ENCODE measurements at regions not wholly inside any gene's neighbourhood (a gene's known extent, or its start where the extent isn't known, plus 50 kb on each side); places are given as distances from the start of the nearest gene placed in this dataset.

DNA sequence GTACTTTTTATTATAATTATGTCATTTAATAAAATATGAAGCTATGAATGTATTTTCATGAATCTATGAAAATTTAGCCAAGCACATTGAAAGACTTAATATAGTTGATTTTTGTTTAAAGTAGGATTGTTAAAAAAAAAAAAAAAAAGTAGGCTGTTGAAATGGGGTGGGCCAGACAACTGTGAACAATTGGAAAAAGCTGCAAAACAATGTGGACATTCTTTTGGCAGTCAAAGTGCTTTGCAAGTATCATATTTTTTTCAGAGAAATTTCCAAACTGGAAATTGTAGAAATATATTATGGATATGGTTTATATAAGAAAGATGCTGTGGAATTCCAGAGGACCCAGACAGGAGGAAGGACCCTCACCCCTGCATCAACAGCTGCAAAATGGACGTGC, 82.1 kb downstream of the ETAA1 start:
- TF ChIP-seq, protein P1, sequence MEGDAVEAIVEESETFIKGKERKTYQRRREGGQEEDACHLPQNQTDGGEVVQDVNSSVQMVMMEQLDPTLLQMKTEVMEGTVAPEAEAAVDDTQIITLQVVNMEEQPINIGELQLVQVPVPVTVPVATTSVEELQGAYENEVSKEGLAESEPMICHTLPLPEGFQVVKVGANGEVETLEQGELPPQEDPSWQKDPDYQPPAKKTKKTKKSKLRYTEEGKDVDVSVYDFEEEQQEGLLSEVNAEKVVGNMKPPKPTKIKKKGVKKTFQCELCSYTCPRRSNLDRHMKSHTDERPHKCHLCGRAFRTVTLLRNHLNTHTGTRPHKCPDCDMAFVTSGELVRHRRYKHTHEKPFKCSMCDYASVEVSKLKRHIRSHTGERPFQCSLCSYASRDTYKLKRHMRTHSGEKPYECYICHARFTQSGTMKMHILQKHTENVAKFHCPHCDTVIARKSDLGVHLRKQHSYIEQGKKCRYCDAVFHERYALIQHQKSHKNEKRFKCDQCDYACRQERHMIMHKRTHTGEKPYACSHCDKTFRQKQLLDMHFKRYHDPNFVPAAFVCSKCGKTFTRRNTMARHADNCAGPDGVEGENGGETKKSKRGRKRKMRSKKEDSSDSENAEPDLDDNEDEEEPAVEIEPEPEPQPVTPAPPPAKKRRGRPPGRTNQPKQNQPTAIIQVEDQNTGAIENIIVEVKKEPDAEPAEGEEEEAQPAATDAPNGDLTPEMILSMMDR (IDR thresholded peaks at IDR 0.05 in 2 of 3, conservative IDR thresholded peaks at IDR 0.05 in 1 of 3; ENCODE audit: control insufficient read depth in 2 of 3, extremely low read depth in 1 of 3, insufficient read depth in 1 of 3, low read depth in 3 of 3, low read length in 3 of 3): no peak
- TF ChIP-seq SUZ12 (IDR thresholded peaks at IDR 0.05; ENCODE audit: unreplicated experiment) (no peak), SMAD1 (IDR thresholded peaks at IDR 0.05; ENCODE audit: low read depth, partially characterized antibody) (no peak), RAD21 (IDR thresholded peaks at IDR 0.05; ENCODE audit: insufficient read depth, low read depth, low read length) (no peak), ZSCAN29 (IDR thresholded peaks at IDR 0.05) (no peak), MYC (IDR thresholded peaks at IDR 0.05; ENCODE audit: insufficient read depth, insufficient read length, insufficient replicate concordance, low read length, severe bottlenecking) (no peak), HDGF (IDR thresholded peaks at IDR 0.05) (no peak), CREB1 (IDR thresholded peaks at IDR 0.05; ENCODE audit: low read depth) (no peak), ZNF274 (IDR thresholded peaks at IDR 0.05; ENCODE audit: insufficient read depth, insufficient read length) (no peak), EGR1 (IDR thresholded peaks at IDR 0.05; ENCODE audit: borderline replicate concordance in 1 of 2, low read depth in 2 of 2, low read length in 2 of 2) (no peak)
- TF ChIP-seq, protein P2, sequence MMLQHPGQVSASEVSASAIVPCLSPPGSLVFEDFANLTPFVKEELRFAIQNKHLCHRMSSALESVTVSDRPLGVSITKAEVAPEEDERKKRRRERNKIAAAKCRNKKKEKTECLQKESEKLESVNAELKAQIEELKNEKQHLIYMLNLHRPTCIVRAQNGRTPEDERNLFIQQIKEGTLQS (IDR thresholded peaks at IDR 0.05; ENCODE audit: borderline replicate concordance, extremely low read depth, low read depth, low read length): no peak
- TF ChIP-seq, protein P3, sequence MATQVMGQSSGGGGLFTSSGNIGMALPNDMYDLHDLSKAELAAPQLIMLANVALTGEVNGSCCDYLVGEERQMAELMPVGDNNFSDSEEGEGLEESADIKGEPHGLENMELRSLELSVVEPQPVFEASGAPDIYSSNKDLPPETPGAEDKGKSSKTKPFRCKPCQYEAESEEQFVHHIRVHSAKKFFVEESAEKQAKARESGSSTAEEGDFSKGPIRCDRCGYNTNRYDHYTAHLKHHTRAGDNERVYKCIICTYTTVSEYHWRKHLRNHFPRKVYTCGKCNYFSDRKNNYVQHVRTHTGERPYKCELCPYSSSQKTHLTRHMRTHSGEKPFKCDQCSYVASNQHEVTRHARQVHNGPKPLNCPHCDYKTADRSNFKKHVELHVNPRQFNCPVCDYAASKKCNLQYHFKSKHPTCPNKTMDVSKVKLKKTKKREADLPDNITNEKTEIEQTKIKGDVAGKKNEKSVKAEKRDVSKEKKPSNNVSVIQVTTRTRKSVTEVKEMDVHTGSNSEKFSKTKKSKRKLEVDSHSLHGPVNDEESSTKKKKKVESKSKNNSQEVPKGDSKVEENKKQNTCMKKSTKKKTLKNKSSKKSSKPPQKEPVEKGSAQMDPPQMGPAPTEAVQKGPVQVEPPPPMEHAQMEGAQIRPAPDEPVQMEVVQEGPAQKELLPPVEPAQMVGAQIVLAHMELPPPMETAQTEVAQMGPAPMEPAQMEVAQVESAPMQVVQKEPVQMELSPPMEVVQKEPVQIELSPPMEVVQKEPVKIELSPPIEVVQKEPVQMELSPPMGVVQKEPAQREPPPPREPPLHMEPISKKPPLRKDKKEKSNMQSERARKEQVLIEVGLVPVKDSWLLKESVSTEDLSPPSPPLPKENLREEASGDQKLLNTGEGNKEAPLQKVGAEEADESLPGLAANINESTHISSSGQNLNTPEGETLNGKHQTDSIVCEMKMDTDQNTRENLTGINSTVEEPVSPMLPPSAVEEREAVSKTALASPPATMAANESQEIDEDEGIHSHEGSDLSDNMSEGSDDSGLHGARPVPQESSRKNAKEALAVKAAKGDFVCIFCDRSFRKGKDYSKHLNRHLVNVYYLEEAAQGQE (IDR thresholded peaks at IDR 0.05; ENCODE audit: low read depth, low read length): no peak
- TF ChIP-seq, protein P4, sequence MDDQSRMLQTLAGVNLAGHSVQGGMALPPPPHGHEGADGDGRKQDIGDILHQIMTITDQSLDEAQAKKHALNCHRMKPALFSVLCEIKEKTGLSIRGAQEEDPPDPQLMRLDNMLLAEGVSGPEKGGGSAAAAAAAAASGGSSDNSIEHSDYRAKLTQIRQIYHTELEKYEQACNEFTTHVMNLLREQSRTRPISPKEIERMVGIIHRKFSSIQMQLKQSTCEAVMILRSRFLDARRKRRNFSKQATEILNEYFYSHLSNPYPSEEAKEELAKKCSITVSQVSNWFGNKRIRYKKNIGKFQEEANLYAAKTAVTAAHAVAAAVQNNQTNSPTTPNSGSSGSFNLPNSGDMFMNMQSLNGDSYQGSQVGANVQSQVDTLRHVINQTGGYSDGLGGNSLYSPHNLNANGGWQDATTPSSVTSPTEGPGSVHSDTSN (IDR thresholded peaks at IDR 0.05; ENCODE audit: insufficient replicate concordance, low read depth, low read length): no peak

Data from GM12878 (cell line).